ENCODE measurements at regions not wholly inside any gene's neighbourhood (a gene's known extent, or its start where the extent isn't known, plus 50 kb on each side); places are given as distances from the start of the nearest gene placed in this dataset.

DNA sequence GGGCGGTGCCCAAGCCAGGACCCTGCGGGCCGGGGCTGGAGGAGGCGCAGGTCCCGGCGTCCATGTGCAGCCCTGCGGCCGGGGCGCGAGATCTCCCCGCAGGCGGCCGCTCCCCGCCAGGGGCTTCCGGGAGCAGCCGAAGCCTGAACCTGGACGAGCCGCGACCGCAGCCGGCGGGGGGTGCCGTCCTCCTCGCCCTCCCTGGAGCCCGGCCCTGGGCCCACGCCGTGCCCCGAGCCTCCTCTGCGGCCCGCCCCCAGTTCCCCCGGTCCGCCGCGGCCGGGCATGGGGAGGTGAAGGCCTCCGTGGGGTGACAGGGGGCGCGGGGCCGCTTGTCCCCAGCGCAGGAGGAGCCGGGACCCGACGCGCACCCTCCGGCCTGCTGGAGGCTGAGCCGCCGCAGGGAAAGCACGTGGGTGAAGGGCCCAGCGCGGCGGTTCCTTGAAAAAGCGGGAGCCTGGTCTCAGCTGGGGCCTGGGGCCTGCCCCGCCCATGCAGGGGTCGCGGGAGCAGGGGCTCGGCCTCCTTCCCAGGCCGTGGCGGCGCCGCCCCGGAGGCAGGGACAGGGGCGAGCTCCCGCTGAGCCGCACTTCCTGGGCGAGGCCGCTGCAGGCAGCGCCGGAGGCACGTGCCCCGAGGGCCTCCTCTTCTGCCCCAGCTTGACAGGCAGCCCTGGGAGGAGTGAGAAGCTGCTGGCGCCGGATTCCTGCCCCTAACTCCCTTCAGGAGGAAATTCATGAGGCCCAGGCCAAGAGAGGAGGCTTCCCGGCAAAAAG is 55.6 kb upstream of the PPP2R5C start:
- peaks cover 0 to 5% of the 10 kb centered on the region in 2 experiments; a peak in 1 of 4 replicates for H3K4me1 ChIP-seq (ENCODE audit: control insufficient read depth in 1 of 2, insufficient read depth in 2 of 2, low read depth in 1 of 2, low read length in 1 of 2)
- H3K27ac ChIP-seq (ENCODE audit: low read depth in 2 of 2, low read length in 1 of 2) = no peak overlapping the region
- no peaks in the 10 kb centered on the region for H4K20me1 ChIP-seq (ENCODE audit: insufficient read depth)
- no peak for DNase-seq
- H3K9me3 ChIP-seq = no peaks in the 10 kb centered on the region
- TF ChIP-seq MEF2A (IDR thresholded peaks at IDR 0.05; ENCODE audit: borderline replicate concordance, low read depth) (no peak), SMC3 (IDR thresholded peaks at IDR 0.05; ENCODE audit: low read depth, low read length) (no peak), JUND (IDR thresholded peaks at IDR 0.05) (no peak), NFIC (IDR thresholded peaks at IDR 0.05; ENCODE audit: borderline replicate concordance) (no peak), RFX5 (IDR thresholded peaks at IDR 0.05; ENCODE audit: low read length) (no peak), NRF1 (IDR thresholded peaks at IDR 0.05; ENCODE audit: low read depth, low read length) (no peak), GABPA (IDR thresholded peaks at IDR 0.05; ENCODE audit: low read depth) (no peak), TAF1 (IDR thresholded peaks at IDR 0.05; ENCODE audit: borderline replicate concordance, low read depth, low read length) (no peak), MXI1 (IDR thresholded peaks at IDR 0.05; ENCODE audit: low read depth, low read length) (no peak), EZH2phosphoT487 (IDR thresholded peaks at IDR 0.05; ENCODE audit: borderline replicate concordance, low read depth) (no peak)
- TF ChIP-seq, protein P1, sequence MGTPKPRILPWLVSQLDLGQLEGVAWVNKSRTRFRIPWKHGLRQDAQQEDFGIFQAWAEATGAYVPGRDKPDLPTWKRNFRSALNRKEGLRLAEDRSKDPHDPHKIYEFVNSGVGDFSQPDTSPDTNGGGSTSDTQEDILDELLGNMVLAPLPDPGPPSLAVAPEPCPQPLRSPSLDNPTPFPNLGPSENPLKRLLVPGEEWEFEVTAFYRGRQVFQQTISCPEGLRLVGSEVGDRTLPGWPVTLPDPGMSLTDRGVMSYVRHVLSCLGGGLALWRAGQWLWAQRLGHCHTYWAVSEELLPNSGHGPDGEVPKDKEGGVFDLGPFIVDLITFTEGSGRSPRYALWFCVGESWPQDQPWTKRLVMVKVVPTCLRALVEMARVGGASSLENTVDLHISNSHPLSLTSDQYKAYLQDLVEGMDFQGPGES (IDR thresholded peaks at IDR 0.05; ENCODE audit: low read depth, low read length) = no peak
- TF ChIP-seq, protein P2, sequence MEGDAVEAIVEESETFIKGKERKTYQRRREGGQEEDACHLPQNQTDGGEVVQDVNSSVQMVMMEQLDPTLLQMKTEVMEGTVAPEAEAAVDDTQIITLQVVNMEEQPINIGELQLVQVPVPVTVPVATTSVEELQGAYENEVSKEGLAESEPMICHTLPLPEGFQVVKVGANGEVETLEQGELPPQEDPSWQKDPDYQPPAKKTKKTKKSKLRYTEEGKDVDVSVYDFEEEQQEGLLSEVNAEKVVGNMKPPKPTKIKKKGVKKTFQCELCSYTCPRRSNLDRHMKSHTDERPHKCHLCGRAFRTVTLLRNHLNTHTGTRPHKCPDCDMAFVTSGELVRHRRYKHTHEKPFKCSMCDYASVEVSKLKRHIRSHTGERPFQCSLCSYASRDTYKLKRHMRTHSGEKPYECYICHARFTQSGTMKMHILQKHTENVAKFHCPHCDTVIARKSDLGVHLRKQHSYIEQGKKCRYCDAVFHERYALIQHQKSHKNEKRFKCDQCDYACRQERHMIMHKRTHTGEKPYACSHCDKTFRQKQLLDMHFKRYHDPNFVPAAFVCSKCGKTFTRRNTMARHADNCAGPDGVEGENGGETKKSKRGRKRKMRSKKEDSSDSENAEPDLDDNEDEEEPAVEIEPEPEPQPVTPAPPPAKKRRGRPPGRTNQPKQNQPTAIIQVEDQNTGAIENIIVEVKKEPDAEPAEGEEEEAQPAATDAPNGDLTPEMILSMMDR (IDR thresholded peaks at IDR 0.05) = no peak
- no peaks in the 10 kb centered on the region for H3K27me3 ChIP-seq (ENCODE audit: insufficient read depth)
- no peak overlapping the region for H3K9ac ChIP-seq
- 92% methylated on average over 13 of the region's 73 CpGs for WGBS (ENCODE audit: low lambda C conversion rate)
- H3K36me3 ChIP-seq (replicated peaks in 1 of 2; ENCODE audit: control insufficient read depth in 1 of 2, insufficient read depth in 2 of 2, low read length in 1 of 2) = no peaks in the 10 kb centered on the region
- H3K4me3 ChIP-seq (ENCODE audit: low read depth in 2 of 2, low read length in 1 of 2) = no peak overlapping the region
- no peaks in the 10 kb centered on the region for H3K79me2 ChIP-seq (ENCODE audit: insufficient read depth)
- no peaks in the 10 kb centered on the region for H3F3A ChIP-seq (replicated peaks; ENCODE audit: insufficient read depth)
- ChIA-PET CTCF (interaction anchor here (0.6 to 3.1 kb wide), 5 partner anchors 13 to 255 kb away, joined by 3 to 44 read pairs (median 9); no protein-coding TSS in a partner anchor), POLR2A (interaction anchor here (0.7 kb wide), 1 partner anchor 327 kb away, joined by 3 read pairs; no protein-coding TSS in a partner anchor)
- H2AFZ ChIP-seq (ENCODE audit: low read depth) = no peak overlapping the region
- H3K4me2 ChIP-seq = no peak overlapping the region
- H3K9me2 ChIP-seq = no peaks in the 10 kb centered on the region

DNA sequence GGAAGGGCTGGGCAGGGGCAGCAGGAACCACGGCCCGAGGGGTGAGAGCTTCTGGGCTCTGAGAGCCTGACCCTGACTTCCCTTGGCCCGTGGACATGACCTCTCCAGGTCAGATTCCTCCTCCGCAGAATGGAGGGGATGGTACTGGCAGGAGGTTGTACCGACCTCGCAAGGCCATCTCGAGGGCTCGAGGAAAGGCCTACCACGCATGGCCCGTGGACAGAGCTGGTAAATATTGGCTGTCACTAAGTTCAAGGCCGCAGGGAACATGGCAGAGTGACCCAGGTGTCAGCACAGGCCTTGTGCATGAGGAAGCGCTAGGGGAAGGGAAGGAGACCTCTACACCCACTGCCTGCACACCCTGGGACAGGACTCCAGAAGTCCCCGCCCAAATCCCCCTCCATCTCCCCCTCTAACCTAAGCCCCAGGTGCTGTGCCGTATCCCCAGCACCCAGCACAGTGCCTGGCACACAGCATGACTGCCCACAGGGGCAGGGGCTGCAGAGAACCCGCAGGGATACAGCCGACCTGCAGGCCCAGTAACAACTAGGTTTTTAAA is 54.9 kb upstream of the PPP2R5C start:
- WGBS (ENCODE audit: low lambda C conversion rate) = 88% methylated on average over 8 of the region's 16 CpGs
- Histone ChIP-seq H4K20me1 (ENCODE audit: insufficient read depth) (no peaks in the 10 kb centered on the region), H3K79me2 (ENCODE audit: insufficient read depth) (no peaks in the 10 kb centered on the region), H3K4me2 (no peak overlapping the region), H2AFZ (ENCODE audit: low read depth) (peak overlapping the region; percentile 40; the same call in 1 of the 2 replicates), H3K9me2 (no peaks in the 10 kb centered on the region), H3K9me3 (no peaks in the 10 kb centered on the region), H3K27ac (ENCODE audit: low read depth in 2 of 2, low read length in 1 of 2) (no peak overlapping the region), H3K9ac (no peak overlapping the region), H3K27me3 (ENCODE audit: insufficient read depth) (no peaks in the 10 kb centered on the region), H3K4me3 (ENCODE audit: low read depth in 2 of 2, low read length in 1 of 2) (no peak overlapping the region), H3F3A (replicated peaks; ENCODE audit: insufficient read depth) (no peaks in the 10 kb centered on the region), H3K4me1 (ENCODE audit: control insufficient read depth in 1 of 2, insufficient read depth in 2 of 2, low read depth in 1 of 2, low read length in 1 of 2) (peaks cover 0 to 9% of the 10 kb centered on the region in 2 experiments; a peak in 1 of 4 replicates), H3K36me3 (replicated peaks in 1 of 2; ENCODE audit: control insufficient read depth in 1 of 2, insufficient read depth in 2 of 2, low read length in 1 of 2) (no peaks in the 10 kb centered on the region)
- ChIA-PET POLR2A (interaction anchor here (0.7 kb wide), 1 partner anchor 326 kb away, joined by 3 read pairs; no protein-coding TSS in a partner anchor), CTCF (interaction anchor here (0.6 to 3.1 kb wide), 51 partner anchors 7 to 1267 kb away, joined by 3 to 44 read pairs (median 4); partner anchors contain the start of gene DYNC1H1)
- no peak for DNase-seq
- no peak for TF ChIP-seq TEAD4 (IDR thresholded peaks at IDR 0.05; ENCODE audit: borderline replicate concordance, insufficient read depth)
- TF ChIP-seq GABPA (IDR thresholded peaks at IDR 0.05; ENCODE audit: low read depth) = no peak
- no peak for TF ChIP-seq GATA2 (CRISPR knock-in tag; IDR thresholded peaks at IDR 0.05)
- no peak for TF ChIP-seq RCOR1 (IDR thresholded peaks at IDR 0.05; ENCODE audit: low read length)
- no peak for TF ChIP-seq SIN3A (IDR thresholded peaks at IDR 0.05; ENCODE audit: borderline replicate concordance, low read depth, low read length)
- TF ChIP-seq FOXJ3 (CRISPR knock-in tag; IDR thresholded peaks at IDR 0.05) = no peak
- no peak for TF ChIP-seq EP300 (IDR thresholded peaks at IDR 0.05; ENCODE audit: borderline replicate concordance in 1 of 2, low read depth in 1 of 2, low read length in 1 of 2)
- no peak for TF ChIP-seq TCF12 (IDR thresholded peaks at IDR 0.05)
- TF ChIP-seq, protein P3, sequence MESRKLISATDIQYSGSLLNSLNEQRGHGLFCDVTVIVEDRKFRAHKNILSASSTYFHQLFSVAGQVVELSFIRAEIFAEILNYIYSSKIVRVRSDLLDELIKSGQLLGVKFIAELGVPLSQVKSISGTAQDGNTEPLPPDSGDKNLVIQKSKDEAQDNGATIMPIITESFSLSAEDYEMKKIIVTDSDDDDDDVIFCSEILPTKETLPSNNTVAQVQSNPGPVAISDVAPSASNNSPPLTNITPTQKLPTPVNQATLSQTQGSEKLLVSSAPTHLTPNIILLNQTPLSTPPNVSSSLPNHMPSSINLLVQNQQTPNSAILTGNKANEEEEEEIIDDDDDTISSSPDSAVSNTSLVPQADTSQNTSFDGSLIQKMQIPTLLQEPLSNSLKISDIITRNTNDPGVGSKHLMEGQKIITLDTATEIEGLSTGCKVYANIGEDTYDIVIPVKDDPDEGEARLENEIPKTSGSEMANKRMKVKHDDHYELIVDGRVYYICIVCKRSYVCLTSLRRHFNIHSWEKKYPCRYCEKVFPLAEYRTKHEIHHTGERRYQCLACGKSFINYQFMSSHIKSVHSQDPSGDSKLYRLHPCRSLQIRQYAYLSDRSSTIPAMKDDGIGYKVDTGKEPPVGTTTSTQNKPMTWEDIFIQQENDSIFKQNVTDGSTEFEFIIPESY (IDR thresholded peaks at IDR 0.05; ENCODE audit: borderline replicate concordance, low read depth) = no peak

Measured in SK-N-SH (cell line).